M059J (cell line): ENCODE measurements at regions not wholly inside any gene's neighbourhood (a gene's known extent, or its start where the extent isn't known, plus 50 kb on each side); places are given as distances from the start of the nearest gene placed in this dataset.
"Not testable (repeated sequence)": the region's sequence is repeated elsewhere in the genome, so short reads cannot be mapped to it uniquely, and the experiment has no call there.

Experiments used
- DNase-seq: peaks from one replicate; pipeline ENCODE4 v3.0.0-alpha.2; 2012; ENCODE audit warnings: low read depth

DNA sequence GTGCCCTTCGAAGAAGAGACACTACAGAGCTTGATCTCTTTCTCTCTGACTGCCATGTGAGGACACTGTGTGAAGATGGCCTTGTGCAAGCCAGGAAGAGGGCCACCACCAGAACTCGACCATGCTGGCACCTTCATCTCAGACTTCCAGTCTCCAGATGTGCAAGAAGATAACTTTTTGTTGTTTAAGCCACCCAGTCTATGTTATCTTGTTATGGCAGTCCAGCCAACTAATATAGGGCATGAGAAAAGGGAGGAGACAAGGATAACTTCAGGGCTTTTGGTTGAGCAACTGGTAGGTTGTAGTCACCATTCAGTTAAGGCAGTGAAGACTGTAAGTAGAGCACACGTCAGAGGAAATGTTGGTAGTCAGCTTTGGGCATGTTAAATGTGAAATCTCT is 515.5 kb downstream of the CSNK1G3 start:
- no peak for DNase-seq

GRCh38 chr5:124025306-124025845 is 513.4 kb downstream of the CSNK1G3 start:
- peak; percentile 22 for DNase-seq

DNA sequence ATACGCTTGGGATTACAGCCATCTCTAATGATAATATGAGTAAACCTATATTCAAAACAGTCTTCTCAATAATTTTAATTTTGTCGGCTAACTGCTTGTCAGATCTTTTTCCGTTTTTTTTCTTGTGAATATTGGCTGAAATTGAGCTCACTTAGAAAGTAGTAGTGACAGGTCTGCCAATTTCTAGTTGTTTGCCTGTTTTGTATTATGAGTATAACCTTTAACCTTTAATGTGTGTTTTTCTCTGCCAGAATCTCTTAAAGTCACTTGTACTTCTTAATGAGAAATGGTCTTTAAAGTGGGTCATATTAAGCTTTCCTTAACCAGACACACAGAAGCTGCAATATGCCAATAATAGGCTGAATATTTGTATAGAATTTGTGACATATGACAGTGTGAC is 511.0 kb downstream of the CSNK1G3 start:
- DNase-seq: no peak

DNA sequence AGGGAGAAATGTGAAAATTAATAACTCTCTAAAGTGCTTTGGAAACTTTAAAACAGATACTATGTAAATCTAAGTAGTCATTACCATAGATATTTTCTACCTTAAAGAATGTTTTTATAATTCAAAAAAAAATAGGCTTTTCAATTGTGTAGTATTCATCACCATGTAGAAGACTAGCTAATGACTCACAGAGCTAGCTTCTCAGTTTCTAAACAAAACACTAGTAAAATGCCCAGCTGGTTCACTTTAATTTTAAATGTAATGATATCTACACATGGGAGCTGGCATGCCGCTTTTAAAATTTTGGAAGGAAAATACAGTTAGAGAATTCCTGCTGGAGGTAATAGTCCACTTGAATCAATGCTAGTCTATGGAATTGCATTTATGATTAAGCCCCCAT is 509.8 kb downstream of the CSNK1G3 start:
- DNase-seq: no peak

- DNase-seq: no peak
These were observed 509.2 kb downstream of the CSNK1G3 start for GRCh38 chr5:124021066-124021641.

DNA sequence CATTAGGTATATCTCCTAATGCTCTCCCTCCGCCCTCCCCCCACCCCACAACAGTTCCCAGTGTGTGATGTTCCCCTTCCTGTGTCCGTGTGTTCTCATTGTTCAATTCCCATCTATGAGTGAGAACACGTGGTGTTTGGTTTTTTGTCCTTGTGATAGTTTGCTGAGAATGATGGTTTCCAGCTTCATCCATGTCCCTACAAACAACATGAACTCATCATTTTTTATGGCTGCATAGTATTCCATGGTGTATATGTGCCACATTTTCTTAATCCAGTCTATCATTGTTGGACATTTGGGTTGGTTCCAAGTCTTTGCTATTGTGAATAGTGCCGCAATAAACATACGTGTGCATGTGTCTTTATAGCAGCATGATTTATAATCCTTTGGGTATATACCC is 505.3 kb downstream of the CSNK1G3 start:
- not testable (repeated sequence) for DNase-seq

GRCh38 chr5:124007675-124008398 is 495.9 kb downstream of the CSNK1G3 start:
- DNase-seq: no peak

DNA sequence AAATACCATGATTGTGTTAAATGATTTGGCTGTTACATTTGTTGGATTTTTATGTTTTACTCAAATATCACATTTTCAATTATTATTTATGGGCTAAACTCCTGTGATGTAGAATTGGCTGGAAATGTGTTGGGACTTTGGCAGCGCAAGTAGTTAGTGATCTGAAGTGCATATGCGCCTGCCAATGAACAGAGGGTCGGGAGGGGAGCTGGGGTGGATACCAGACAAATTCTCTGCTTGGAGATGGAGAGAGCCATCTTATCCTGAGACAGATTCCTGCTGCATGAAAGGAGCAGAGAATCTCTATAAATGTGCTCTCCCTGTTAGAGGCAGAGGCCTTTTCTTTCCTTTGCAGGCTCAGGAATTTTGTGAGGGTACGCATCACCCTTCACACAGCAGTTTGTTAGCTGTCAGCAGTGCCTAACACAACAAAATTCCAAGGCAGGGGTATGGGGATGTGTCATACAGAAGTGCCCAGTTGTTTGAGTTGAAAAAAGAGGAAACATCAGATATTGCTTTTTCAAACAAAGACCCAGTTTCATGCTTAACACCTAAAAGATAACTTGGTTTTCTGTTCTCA is 489.1 kb downstream of the CSNK1G3 start:
- no peak for DNase-seq

GRCh38 chr5:124000538-124000937 is 488.6 kb downstream of the CSNK1G3 start:
- no peak for DNase-seq

GRCh38 chr5:123997462-123998215 is 485.7 kb downstream of the CSNK1G3 start:
- peak; percentile 94 for DNase-seq

- DNase-seq: no peak
These were observed 485.1 kb downstream of the CSNK1G3 start for GRCh38 chr5:123997064-123997461.

- no peak for DNase-seq
These were observed 480.7 kb downstream of the CSNK1G3 start for GRCh38 chr5:123992641-123993040.

- DNase-seq: no peak
These were observed 476.0 kb downstream of the CSNK1G3 start for GRCh38 chr5:123987956-123988355.

DNA sequence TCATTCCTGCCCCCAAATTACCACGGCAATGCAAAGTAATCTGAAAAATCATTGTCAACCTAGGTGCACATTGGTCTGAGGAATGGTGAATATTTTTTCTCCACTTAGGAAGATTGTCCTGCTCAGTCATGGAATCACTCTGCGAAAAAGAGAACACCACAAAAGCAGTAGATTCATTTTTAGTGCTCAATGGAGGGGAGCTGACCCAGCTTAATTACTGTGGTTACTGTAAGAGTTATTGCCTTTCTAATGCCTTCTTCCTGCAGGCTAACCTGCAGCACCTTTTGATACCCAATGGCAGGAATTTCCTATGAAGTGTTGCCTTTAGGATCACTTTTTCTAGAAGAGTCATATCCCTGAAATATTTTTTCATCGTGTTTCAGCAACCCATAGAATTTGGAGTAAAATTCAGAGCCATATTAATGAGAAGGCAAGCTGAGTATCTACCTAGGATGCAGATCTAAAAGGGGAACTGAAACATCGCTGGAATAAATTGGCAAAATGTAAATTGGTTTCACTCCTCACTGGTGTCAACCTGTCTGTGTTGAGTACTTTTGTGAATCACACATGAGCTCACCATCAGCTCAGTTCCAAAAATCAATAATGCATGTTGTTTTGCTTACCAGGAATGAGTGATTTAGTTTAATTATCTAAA is 464.5 kb downstream of the CSNK1G3 start:
- no peak for DNase-seq

DNA sequence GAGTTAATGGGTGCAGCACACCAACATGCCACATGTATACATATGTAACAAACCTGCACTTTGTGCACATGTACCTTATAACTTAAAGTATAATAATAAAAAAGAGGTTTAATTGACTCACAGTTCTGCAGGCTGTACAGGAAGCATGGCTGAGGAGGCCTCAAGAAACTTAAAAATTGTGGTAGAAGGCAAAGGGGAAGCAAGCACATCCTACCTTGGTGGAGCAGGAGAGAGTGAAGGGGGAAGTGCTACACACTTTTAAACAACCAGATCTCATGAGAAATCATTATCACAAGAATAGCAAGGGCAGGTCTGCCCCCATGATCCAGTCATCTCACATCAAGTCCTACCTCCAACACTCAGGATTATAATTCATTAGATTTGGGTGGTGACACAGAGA is 463.5 kb downstream of the CSNK1G3 start:
- DNase-seq: not testable (repeated sequence)

GRCh38 chr5:123966781-123967180 is 454.8 kb downstream of the CSNK1G3 start:
- DNase-seq: no peak

DNA sequence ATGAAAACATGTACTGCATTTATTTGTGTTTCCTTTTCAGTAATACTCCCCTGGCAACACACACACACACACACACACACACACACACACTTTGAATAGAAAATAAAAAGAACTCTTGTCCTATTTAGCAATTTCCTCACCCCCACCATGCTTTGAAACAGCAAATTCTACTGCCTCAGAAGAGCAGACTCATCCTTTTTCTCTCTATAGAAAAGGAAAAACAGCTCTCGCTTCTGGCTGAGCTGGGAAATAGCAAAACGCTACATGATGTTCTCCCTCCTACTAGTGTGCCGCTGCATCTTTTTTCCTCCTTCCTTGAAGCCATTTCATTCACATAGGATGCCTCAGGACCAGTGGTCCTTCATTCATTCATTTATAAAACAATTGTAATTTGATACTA is 453.6 kb downstream of the CSNK1G3 start:
- no peak for DNase-seq

- no peak for DNase-seq
These were observed 452.9 kb downstream of the CSNK1G3 start for GRCh38 chr5:123964884-123965283.

DNA sequence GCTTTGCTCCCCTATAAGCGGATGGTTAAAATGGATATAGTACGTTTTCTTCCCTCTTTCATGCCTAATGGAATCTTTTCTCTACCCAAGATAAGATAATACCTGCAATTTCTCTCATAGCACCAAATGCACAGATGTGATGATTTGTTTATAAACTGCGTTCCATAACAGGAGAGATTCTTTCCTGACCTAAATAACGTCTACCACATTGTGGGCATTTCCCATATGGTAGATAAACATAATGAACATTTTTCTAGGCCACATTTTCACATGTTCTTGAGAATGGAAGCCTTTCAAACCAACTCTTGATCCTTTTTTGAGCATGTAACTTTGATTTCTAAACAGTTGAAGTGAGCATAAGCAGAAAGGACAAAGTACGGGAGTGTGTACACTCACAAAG is 448.5 kb downstream of the CSNK1G3 start:
- no peak for DNase-seq

- peak; percentile 97 for DNase-seq
These were observed 439.6 kb downstream of the CSNK1G3 start for GRCh38 chr5:123951582-123951977.

DNA sequence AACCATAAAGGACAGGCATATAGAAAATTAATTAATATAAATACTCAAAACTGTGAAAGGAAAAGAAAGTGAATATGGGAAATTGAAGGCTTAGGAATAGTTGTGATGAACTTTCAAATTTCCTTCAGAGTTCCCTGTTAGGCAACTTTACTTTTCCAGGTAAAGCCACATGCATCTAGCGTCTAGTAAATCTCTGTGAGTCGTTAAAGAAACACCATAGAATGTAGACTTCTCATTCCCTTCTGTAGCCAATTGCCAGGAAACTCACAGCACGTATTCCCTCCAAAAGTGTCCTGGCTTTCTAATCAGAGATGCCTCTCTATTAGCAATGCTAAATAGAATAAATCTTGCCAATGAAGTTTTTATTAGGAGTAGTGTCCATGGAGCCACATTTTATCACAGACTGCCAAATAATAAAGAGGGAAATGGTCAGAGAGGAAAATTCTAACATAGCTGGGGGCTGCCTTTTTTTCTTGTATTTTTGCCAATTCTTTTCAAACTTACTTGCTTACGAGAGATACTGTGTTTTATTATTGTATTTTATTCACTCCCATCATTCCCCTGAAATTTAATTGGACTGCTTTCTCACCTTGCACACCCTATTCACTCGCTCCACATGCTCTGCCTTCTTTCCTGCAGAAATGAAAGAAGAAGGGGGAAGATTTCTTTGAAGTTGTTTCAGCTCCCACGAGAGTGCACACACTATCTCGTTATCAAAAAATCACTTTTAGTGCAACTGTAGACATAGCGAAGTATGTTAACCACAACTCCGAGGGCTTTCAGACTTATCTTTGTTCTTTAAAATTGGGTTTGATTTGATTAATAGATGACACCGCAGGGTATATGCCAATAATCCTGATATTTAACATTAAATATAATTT is 439.0 kb downstream of the CSNK1G3 start:
- peak; percentile 25 for DNase-seq
